Activated CD4-positive, alpha-beta T cell treated with anti-CD3 and anti-CD28 coated beads for 1 hour (primary cell): ENCODE measurements at regions not wholly inside any gene's neighbourhood (a gene's known extent, or its start where the extent isn't known, plus 50 kb on each side); places are given as distances from the start of the nearest gene placed in this dataset.

Experiments used
- DNase-seq: peaks from one replicate; pipeline ENCODE4 v3.0.0-alpha.2; 2020

DNA sequence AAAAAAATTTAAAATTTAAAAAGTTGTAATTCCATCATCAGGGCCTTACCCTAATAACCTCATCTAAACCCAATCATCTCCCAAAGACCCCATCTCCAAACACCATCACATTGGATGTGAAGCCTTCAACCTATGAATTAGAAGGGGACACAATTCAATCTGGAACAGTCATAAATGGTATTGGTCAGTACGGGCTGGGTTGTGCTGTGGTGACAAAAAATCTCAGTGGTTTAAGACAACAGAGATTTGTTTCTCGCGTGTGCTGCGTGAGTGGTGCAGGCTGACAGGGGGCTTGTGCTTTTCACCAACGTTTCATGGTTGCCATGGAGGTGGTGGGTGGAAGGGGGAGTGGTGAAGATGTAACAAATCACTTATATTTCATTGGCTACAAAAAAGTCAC, 174.5 kb downstream of the INHBB start:
- DNase-seq: no peak

DNA sequence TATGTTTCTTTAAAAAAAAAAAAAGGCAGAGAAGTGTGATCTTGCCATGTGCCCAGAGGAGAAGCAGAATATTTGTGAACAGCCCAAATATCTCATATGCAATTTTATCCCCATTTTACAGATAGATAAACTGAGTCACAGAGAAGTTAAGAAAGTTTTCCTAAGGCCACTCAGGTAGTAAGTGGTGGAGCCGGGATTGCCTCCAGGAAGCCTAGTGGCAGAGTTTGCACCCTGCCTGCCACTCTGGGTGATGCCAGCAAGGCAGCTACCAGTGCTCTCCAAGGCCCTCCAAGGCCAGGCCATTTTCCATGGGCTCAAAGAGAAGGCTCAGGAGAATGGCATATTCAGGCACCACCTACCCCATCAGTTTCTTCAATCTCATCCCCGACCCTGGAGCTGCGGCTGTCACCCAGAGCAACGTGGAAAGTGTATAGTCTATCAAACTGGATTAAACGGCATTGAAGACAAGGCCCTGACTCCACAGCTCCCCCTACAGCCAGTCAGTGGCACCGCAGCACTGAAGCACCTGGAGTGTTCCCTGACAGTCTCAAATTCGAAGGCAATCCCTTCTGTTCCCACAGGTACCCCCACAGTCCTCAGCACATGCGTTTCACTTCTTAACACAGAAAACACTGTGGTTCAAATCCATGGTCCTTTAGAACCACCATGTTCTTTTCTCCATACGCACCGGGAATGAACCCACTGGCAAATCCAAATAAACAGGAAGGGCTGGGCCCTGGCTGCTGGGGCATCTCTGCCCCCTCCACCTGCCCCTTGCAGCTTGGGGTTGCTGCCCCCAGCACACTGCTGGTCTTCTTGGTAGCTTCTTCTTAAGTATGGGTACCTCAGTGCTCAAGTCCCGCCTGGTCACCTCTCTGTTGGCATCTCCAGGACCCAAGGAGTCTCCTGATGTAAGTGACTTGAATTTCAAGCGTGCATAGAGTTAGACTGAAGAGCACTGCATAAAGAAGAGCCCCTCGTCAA, 175.3 kb downstream of the INHBB start:
- no peak for DNase-seq

DNA sequence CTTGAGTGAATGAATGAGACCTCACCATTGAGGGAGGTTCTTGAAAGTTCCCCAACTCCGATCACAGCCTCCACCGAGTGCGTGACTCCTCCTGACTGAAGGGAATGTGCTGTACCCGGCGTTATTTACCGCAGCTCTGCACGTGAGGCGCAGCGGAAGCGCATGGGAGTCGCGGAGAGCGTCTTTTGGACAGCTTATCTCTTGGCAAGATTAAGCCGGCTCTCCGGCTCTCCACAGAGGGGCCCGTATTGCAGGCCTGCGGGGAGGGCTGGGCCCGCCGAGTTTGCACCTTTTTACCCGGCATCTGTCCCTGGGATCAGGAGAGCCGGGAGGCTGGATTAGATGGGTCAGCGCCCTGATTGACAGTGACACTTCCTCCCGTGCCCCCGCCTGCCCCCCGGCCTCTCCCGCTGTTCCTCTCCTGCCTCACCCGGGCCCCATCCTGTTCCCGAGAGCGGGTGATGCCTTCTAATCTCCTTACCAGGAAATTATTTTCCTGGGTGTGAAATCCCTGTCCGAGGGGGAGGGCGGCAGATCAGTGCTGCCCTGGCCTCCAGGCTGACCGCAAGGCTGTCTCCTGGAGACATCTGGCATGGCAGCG, 176.3 kb downstream of the INHBB start:
- no peak for DNase-seq

DNA sequence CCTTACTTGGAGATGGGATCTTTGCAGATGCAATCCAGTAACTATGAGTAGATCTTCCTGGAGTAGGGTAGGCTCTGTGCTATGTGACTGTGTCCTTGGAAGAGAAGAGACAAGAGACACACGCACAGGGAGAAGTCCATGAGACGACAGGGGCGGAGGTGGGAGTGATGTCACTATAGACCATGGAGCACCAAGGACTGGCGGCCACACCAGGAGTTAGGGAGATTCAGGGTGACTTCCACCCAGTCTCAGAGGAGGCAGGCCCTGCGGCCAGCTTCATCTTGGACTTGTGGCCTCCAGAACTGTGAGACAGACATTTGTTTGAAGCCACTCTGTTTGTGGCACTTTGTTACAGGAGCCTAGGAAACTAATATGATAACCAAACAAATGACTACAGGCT, 177.8 kb downstream of the INHBB start:
- DNase-seq: no peak

DNA sequence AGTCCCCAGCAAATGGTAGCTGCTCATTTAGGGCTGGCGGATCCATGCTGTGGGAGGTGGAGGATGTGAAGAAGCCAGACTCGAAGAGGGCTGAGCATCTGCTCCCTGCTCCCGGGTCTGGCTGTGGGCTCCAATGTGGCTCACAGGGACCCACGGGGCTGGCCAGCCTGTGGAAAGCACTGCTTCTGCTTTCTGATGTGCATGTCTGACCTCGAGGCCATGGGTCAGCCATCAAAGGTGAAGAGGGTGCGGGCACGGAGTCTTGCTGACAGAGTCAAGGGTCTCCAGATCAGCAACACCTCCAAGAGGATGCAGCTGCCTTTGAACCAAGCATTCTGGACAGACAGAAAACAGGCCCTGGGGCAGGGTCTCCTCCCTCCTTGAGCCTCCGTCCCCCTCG, 178.2 kb downstream of the INHBB start:
- no peak for DNase-seq

DNA sequence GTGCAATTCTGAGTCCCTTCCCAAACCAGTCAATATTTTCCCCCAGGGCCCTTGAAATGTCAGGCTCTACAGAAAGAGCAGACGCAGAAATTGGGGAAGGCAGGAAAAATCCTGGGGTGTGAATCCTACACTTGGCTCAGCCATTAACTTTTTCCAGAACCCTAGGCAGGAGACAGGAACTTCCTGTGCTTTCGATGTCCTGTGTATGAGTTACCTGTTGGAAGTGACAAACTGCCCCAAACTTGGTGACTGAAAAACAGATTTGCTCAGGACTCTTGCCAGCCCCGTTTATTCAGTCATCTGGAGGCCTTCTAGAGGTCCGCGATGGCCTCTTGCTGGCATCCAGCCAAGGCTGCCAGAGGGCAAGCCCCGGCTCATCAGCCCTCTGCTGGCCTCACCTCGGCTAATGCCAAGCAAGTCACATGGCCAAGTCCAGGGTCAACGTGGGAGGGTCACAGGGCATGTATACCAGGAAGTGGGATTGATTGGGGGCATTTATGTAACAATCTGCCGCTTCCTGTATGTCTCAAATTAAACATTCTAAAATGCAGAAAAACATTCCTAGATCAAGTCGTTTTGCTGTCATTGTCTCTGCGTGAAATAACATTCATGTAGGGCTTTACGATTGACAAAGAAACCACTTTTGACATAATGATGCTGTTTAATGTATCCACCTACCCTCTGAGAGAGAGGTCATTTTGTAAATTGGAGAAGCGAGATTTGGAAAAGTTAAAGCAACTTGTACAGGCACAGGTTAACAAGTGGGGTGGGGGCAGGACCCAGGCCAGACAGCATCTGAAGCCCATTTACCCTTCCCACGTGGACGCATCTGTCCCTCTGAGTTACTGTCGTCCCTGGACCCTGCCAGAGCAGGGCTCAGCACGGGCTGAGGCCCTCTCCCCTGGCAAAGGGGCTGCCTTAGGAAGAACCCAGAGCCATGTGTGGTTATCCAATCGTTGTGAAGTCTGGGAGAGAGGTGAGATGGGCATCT, 179.4 kb downstream of the INHBB start:
- no peak for DNase-seq

DNA sequence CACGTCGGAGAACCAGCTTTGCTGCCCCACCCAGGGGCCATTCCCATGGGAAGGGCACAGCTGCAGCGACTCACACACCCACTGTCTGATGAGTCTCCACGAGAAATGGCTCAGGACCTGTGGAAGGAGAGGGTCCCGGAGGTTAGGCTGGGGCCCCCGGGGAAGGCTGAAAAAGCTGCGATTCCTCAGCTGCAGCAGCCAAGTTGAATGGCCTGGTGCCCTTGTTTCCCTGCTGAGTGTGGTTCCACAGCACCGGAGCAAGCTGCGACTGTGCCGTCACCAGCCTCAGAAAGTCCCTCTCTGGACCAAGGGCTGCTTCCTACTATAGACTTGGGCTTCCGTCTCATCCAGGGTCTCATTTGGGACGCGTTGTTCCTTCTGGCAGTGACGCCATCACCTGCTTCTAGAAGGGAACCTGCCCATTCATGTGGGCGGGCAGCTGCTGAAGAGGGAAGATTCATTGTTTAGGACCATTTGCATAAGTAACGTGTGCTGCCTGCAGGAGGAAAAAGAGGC, 180.2 kb downstream of the INHBB start:
- DNase-seq: no peak

DNA sequence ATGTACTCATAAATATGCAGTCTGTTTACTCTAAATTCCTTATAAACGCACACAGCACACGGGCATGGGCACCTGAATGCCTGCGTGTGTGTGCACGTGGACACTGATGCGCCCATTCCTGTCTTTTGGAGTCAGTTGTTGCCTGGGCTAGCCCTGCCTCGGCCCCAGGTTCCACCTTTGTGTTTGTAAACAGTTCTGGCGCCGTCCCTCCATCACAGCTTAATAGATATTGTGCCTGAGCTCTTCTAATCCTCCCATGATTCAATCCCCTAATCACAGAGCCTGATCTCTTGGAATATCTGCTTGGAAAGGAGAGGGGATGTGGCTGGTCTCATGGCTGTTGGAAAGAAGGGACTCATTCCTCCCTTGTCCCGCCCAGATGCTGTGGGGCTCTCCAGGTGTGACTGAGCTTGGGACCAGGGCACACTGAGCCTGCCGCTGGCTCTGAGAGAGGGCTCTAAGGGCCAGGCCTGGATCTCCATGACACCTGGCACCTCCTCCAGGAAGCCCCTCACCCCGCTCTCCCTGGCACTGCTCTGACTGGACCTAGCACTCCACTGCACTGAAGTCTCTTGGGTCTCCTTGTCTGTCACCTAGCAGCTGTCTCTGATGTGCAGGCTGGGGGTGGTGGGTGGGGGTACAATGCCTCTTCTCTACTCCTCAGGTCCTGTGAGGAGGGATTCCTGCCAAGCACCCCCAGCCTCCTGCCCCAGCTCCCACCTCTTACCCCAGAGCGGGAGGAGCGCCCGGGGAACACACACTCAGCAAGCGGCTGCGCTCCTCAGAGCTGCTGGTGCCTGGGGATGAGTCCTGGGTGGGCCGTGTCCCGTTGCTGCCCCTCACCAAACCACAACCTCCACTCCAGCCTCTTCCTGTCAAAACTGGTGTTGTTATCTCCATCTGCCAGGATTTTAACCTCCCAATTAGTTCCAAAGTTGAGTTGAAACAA, 181.3 kb downstream of the INHBB start:
- no peak for DNase-seq

DNA sequence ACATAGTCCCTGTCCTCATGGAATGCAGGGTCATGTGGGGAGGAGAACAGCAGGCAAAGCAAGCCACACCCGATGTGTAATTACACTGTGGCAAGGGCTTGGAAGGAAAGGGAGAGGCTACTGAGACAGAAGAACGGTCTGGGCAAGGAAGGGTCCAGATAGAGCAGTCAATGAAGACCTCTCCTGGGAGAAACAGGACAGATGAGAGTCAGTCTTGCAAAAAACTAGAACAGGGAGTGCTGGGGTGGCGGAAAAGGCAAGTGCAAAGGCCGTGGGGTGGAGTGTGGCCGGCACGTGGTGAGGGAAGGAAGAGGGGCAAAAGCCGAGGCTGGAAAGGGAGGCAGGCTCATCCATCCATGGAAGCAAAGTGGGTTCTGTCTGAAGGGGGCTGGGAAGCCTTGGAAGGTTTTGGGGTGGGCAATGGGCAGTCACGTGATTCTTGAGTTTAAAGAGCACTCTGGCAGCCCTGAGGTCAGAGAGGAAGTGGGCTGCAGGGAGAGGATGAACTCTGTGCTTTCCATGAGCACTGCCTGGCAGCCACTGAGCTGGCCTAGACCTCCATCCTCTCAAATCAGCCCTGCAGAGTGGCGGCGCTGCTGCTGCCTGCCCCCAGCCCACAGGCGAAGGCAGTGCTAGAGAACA, 182.2 kb downstream of the INHBB start:
- DNase-seq: no peak

DNA sequence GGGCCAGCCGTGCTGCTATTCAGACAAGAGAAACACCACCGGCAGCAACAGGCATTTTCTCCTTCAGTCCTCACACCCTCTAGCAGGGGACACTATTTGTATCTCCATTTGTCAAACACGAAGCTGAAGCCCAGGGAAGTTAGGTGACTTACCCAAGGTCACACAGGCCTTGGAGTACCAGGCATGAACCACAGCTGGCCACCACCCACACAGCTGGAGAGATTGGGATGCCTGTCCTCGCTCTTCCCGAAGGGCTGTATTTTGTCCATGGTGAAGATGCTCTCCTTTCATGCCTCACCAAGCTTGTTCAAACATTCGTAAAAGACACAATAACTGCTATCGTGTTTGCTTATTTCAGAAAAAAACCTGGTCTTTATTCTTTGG, 182.7 kb downstream of the INHBB start:
- DNase-seq: no peak

DNA sequence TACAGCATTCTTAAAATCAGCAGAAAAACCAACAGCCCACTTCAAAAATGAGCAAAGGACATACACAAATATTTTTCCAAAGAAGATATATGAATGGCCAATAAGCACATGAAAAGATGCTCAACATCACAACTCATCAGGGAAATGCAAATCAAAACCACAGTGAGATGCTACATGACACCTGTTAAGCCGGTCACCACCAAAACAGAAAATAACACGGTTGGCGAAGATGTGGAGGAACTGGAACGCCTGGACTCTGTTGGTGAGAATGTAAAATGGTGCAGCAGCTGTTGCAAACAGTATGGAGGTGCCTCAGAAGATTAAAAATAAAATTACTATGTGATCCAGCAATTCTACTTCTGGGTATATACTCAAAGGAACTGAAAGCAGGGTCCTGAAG, 184.8 kb downstream of the INHBB start:
- no peak for DNase-seq

DNA sequence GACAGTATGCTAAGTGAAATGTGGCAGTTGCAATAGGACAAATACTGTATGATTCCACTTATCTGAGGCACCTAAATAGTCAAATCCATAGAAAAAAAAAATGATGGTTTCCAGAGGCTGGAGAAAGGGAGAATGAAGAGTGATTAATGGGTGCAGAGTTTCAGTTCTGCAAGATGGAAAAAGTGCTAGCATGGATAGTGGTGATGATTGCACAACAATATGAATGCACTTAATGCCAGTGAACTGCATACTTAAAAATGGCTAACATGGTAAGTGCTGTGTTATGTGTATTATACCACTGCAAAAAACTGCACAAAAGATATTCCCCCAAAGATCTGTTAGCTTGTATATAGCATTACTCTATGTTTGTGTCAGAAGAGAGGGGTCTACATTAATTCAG, 185.4 kb downstream of the INHBB start:
- no peak for DNase-seq

DNA sequence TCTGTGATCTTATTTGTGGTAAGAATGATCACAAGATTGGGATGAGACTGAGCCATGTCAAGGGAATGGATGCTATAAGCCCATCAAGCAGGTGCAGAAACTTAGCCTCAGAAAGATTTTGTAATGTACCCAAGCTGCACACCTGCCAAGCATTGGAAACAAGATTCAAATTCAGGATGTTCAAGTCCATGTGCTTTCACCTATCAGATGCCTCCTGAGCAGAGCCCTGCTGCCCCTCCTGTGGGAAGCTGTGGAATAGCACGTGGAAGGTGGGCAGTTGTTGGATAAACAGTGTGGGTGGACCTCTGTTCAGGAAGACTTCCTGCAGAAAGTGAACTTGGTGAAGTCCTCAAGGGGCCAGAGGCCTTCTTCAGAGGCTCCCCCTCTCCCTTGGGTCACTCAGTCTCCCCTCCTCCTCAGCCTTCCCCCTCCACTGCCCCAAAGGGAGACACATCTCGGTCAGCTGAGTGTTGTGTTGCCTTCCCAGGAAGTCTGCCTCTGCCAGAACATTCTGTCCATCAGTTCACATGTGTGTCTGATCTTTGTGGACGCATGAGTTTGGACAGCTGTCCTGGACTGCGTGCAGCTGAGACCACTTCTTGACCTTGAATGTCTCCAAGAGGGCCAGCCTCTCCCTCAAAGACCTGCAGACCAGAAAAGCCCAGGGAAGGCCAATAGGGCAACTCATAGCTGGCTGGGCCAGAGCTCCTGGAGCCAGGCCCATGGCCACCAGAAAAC, 186.1 kb downstream of the INHBB start:
- no peak for DNase-seq

DNA sequence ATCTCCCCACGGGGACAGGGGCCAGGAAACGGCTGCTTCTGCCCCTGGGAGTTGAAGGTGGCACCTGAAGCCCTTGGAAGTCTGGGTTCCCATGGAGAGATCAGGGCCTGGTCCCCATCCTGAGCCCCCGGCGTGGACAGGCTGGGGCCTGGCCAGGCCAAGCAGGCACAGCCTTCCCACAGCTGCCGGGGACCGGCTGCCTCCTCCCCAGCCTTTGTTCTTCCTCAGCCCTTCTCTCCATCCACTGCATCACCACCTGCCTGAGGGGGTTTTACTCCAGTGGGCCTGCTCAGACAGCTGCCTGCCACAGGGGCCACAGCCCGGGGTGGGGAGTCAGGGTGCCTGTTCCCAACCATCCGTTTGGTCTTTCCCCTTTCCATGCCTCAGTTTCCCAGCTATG, 187.7 kb downstream of the INHBB start:
- no peak for DNase-seq

DNA sequence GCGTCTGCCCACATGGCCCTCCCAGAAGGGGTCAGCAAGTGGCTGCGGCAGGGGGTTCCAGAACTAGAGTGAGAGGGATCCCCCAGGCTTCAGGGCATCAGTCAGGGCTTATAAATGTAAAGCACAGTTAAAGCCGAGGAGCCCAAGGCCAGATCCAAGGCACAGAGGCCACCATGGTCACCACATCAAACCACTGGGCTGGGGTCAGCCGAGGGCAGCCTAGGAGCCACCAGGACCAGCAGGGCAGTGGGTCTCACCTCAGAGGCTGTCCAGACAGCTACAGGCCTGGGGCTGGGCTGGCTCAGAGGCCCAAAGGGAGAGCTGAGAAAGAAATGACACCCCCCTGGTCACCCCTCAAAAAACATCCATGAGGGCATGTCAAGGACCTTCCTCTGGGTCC, 188.5 kb downstream of the INHBB start:
- no peak for DNase-seq

DNA sequence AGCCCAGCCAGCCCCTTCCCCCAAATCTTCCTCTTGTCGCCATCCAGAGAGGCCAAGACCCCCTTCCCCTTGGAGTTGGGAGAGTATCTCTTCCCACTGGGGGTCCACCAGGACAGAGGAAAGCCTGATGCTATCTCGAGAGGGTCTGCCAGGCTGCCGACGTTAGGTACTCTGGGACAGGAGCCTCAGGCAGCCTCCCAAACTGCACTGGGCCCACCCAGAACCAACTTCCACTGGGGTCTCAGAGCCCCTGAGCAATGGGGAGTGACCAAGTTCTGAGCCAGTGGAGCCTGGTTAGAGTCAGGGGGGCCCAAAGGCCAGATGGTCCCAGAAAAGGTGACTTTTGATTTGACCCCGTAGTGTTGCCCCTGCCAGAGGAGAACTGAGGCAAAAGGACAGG, 189.1 kb downstream of the INHBB start:
- DNase-seq: no peak

DNA sequence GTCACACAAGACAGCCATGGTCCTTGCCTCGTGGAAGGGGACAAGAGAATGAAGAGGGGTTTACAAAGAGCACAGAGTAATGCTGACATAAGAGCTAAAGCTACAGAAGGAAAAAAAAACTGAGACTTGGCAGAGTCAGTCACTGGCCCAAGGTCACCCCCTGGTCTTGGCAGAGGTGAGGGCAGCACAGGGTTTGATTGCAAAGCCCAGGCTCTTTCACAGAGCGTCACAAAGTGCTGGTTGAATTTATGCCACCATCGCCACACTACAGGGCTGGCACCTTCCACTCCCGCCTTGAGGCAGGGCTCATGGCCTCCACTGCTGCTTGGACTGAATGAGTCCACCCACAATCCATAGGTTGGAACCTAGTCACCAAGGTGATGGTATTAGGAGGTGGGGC, 190.2 kb downstream of the INHBB start:
- no peak for DNase-seq

DNA sequence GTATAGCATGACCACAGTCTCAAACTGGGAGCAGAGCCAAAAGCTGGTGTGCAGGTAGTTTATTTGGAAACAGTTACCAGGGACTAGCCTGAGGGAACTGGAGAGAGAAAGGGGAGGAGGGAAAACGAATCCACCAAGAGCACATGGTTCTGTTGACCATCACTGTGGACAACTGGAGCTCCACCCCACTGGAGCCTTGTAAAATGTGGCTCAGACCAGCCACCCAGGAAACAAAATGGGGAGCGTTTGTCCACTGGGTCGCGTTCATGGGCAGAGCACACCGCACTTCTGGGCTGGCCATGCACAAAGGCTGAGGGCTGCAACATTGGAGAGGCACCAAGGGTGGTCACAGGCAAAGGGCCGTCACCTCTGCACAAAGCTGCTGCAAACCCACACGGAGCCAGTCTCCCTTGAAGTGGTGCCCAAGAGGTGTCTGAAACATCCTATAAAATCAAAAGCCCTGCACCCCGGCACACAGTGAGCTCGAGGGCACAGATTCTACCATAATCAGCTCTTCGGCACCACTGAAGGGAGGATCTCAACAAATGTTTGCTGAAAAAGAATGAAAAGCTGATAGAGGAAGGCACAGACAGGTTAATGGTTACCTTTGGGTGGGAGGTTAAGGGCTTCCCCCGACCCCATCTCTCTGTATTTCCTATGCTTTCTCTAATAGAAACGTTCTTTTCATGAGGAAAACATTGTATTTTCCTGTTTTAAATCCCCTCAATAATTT, 192.9 kb downstream of the INHBB start:
- DNase-seq: no peak

DNA sequence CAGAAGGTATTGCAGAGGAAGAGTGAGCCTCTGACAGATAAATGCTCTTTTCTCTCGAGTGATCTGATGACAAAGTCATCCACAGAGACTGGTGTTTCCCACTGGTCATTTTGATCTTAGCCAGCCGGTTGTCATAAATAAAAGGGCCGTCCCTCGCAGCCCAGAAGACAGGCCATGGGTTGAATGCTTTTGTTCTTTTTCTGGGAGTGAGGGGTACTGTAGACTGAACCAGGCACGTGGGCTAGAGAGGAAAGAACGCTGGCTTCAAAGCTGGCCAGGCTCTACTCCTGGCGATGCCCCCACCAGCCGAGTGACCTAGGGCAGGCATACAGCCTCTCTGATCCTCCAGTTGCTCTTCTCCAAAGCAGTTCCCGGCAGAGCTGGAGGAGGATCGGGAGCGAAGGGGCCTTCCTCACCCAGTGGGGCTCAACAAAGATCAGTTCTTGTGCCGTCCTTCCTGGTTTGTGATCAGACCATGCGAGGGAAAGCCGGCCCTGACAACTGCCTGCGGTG, 193.5 kb downstream of the INHBB start:
- no peak for DNase-seq
